NCI-H226 (cell line): ENCODE measurements at regions not wholly inside any gene's neighbourhood (a gene's known extent, or its start where the extent isn't known, plus 50 kb on each side); places are given as distances from the start of the nearest gene placed in this dataset.

ENCODE experiments used
- DNase-seq: peaks from one replicate; pipeline ENCODE4 v3.0.0-alpha.2; 2015

DNA sequence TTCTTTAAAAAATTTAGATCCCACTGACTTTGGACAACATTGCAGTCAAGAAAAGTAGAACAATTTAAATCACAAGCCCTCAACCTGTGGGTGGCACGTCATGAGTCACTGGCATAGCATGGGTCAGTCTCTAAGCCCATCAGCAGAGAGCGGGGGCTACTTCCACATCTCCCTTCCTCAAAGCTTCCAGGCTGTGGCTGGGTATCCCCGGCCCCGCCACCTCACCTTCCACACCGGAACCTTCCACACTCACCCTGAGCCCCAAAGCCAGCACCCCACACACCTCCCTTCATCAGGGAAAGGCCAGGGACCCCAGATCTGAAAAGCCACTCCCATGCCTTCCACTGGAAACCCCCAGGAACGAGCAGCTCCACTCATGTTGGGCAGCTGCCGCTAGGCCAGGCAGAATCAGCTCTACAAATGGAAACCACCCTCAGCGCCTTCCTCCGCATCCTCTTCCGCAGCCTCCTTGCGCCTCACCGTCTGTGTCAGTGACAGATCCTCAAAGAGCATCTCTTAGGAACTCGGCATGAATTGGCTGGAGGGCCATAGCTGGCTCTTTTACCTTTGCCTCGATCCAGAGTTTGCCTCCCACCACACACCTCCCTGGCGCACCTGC lies 156.5 kb downstream of the ERCC6L2 start:
- DNase-seq = no peak

DNA sequence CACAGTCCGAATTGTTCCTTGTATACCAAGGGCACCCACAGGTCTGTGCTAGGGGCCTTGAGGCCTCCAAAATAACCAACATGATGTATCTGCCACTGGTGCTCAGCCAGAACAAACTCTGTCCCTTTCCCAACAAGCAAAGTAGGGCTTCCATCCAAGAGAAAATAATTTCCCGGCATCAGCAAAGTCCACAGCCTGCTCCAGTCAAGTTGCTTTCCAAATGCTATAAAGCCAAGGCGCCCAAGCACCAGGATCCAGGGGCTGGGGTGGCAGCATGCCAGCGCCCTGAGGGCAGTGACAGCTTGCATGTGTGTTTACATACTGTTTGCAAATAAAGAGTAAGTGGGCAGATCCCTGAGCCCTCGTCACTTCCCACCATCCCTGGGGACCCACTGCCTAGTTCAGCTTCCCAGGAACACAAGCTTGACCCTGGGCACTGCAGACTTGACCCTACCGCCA lies 155.9 kb downstream of the ERCC6L2 start:
- no peak for DNase-seq

DNA sequence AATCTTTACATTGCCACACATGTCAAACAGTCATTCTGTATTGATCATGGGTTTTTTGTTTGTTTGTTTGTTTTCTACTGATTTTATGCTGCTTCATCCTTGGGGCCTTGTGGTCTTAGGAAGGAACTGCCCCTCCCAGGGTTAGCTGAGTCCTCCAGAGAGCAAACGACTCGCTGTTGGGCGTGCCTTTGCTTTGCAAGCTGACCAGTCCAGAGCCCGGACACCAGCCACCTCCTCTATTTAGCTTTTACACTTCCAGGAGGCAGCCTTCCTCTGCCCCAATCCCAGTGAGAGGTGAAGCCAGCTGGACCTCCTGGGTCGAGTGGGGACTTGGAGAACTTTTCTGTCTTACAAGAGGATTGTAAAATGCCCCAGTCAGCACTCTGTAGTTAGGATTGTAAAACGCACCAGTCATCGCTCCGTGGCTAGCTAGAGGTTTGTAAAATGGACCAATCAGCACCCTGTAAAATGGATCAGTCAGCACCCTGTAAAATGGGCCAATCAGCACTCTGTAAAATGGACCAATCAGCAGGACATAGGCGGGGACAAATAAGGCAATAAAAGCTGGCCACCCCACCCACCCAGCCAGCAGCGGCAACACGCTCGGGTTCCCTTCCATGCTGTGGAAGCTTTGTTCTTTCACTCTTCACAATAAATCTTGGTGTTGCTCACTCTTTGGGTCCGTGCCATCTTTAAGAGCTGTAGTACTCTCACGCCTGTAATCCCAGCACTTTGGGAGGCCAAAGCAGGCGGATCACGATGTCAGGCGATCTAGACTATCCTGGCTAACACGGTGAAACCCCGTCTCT lies 154.4 kb downstream of the ERCC6L2 start:
- no peak for DNase-seq

DNA sequence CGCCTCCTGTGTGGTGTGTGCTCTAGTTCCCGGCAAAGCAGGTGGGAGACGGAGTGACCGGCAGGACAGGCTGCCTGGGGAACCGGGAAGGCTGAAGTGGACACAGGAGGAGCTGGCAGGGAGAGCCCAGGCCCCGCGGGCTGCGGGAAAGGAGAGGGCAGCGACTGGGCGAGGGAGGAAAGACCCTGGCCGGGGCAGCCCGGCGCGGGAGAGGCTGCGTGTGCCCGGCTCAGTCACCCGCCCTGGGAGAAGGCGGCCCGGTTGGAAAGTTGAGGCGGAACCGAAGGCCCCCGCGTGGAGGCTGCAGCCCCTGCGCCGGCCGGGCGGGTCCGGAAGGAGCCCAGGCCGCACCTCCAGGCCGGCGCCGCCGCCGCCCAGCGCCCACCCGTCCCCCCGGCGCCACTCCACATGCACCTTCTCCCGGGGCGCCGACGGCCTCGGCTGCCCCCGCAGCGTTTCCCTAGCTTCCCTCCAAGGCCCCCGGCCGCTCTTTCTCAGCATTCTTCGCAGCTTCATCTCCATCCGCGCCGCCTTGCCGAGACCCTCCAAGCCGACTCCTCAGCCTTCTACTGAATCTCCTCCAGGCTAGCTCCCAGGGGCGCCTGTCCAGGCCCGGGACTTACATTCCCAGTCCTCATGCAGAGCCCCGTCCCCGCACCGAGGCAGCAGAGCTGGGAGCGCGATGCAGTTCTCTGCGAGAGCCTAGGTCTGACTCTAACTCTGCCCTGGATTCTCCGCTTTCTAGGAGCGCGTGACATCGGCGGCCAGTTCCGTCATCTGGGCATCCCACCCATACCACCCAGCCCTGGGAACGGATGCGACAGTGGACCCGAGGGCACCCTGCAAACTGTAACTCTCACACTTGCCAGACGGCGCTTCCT lies 152.0 kb downstream of the ERCC6L2 start:
- no peak for DNase-seq

DNA sequence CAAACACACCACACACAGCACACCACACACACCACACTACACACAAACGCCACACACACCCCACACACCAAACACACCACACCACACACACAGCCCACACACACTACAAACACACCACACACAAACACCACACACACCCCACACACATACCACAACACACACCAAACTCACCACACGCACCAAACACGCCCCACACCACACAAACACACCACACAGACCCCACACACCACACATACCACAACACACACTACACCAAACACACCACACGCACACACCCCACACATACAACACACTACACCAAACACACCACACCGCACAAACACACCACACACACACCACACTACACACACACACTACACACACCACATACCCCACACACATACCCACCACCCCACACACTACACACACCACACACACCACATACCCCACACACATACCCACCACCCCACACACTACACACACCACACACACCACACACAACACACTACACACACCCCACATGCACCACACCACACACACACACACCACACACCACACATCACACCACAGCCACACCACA lies 151.2 kb downstream of the ERCC6L2 start:
- no peak for DNase-seq

DNA sequence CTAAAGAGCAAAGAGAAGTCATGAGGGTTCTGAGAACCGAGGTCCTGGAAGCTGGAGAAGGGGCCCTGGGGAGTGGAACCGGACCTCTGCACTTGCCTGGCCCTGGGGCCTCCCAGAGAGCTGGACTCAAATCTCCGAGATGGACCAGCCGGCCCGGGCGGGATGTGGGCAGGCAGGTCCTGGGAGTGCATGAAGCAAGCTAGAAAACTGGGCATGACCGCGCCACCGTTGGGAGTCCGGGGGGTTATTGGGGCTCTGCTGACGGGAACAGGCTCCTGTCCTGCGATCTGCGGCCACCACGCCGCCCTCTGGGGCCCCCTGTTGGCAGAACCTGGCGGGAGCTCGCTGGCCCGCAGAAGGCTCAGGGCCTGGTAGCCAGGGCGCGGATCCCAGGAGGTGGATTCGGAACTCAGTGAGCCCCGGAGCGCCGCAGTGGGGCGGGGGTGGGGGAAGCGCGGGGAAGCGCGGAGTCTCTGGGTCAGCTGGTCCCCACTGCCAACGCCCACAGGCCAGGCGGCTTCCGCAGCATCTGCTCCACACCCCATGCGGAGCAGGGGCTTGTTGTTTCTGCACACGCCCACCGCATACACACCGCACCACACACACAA lies 150.6 kb downstream of the ERCC6L2 start:
- DNase-seq = no peak

DNA sequence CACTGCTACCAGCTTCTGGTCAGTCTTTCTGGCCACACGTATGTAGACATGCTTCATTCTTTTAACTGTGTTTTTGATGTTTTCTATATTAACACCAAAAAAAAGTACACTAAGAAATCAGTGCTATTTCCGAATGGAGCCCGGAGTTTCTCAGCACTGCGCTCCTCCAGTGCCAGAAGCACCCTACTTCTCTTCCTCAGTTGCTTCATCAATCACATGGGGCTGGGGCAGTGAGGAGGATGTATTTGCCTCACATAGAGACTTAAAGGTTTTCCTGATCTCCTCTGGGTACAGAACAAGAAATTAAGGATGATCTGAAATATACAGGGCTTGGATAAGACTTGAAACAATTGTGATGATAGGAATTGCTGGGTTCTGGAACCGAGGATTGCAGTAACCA lies 148.0 kb downstream of the ERCC6L2 start:
- no peak for DNase-seq

DNA sequence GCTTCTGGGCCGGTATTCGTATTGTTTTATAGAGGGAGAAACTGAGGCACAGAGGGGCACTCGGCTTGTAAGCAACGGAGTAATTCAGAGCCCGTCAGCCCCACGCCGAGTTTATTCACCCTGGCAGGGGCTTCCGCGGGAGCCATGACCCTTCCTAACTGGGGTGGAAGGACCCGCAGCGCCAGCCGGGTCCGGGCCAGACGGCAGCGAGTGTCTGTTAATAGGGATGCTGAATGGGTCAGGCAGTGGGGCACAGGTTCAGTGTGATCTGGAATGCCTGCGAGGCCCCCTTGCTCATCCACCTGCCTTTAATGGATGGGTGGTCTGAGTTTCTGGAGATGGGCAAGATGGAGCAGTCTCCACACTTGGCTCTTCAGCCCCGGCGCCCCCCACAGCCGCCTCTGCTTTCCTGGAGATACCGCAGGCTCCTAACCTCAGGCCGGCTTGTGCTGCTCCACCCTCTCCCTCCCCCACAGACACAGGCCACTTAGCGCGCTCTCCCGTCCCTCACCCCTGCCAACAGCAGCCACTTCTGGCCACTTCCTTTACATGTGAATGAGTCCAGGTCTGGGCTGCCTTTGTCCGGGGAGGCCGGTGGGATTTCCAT lies 147.1 kb downstream of the ERCC6L2 start:
- DNase-seq = no peak

DNA sequence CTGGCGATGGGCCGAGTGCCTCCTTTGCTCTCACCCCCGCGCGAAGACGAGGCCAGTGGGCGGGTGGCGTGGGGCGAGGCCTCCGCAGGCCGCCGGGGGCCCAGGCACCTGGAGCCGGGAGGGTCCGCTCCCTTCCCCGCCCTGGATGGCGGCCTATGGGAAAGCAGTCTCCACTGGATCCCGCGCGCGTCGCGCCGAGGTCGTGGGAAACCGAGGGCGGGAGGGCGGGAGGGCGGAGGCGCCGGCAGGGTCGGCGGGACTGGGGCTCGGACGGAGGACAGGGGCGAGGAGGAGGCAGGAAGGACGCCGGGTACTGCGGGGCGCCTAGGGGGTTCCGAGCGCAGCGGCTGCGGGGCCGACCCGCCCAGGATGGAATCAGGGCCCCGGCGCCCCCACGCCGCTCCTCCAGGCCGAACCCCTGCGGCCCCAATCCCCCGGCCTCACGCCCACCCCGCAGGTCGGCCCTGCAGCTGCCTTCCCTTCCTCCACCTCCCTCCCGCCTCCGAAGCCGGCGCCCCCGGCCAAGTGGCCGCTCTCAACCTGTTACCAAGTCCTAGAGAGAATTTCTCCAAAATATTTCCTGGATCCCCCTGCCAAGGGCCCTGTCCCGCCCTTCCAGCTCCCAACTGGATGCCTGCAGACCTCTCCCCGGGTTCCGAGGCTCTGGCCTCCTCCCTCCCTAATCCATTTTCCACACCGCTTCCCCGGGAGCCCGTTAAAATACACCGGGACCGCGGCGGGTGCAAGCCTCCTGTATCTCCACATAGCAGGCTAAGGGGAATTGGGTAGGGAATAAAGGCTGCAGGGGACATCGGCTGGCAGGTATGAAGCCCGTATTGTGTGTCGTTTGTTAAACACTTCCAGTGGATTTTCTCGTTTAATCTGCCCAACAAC lies 146.3 kb downstream of the ERCC6L2 start:
- no peak for DNase-seq

DNA sequence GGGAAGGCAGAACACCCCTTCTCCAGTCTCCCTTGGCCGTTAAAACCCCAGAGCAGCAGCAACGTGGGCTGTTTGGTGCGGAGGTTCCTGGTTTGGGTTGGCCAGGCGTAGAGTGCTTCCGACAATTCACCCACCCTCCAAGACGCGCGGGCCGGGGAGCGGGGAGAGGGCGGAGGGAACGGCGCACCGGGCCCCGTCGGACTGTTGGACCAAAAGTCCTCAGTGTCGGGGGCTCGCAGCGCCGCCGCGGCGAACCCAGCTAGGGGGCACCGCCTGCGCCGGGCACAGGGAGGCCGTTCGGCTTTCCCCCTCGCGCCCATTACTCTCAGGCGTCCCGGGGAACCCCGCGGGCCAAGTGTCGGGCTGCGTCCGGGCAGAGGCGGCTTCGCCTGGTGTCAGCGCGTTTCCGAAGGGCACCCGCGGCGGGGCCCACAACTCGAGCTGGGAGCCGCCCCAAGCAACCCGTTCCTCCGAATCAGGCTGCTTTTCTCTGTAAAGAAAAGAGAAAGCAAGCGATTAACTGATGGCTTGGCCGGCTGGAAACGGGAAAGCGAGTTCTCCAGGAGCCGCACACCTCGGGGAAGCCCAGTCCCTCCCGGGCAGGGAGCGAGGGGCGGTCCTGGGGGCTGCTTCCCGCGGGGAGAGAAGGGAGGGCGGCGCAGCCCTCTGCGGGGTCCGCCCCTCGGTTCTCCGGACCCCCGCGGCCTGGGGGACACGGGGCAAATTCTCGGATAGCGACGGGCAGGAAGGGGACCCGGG lies 145.5 kb downstream of the ERCC6L2 start:
- no peak for DNase-seq

DNA sequence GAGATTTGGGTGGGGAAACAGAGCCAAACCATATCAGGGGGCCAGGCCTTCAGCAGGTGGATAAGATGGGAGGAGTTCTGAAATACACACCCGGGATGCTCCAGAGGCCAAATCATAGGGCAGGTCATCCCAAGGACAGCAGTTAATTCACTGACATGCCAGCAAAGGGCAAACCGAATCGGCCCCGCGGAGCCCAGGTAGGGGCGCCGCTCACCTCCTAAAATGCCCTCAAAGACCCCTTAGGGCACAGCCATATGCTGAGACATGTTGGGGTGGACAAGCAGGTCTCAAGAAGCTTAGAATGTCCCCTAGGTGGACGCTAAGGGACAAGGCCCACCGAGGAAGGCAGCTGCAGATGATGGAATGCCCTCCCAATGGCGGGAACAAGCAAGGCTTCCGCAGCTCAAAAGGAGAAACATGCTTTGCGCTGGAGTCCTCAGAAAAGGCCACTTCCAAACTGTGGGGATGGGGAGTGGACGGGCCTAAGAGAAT lies 144.9 kb downstream of the ERCC6L2 start:
- DNase-seq = no peak
